AG04450 (cell line): ENCODE measurements at regions not wholly inside any gene's neighbourhood (a gene's known extent, or its start where the extent isn't known, plus 50 kb on each side); places are given as distances from the start of the nearest gene placed in this dataset.

ENCODE experiments used
- CTCF ChIA-PET: fragments of 300-600, 350-600 bp; formaldehyde crosslinking; extraction: SDS; loops from one replicate; lab custom pipeline; 2022; ENCODE audit warnings: antibody characterized with exemption, inconsistent platforms; lab: Charles Lee
- POLR2A ChIA-PET: fragments of 350-600 bp; formaldehyde crosslinking; extraction: SDS; loops from one replicate; lab custom pipeline; 2021; ENCODE audit warnings: antibody characterized with exemption, inconsistent platforms; lab: Yijun Ruan, JAX
- DNase-seq: peaks from one replicate; pipeline ENCODE4 v3.0.0-alpha.2; 2011; ENCODE audit warnings: low read depth, low spot score
- H3K27ac ChIP-seq: one replicate; pipeline ENCODE4 v1.5.1; 2012; ENCODE audit warnings: low read depth, low read length, control low read depth
- H3K27me3 ChIP-seq: one replicate; pipeline ENCODE4 v1.6.0; 2012; ENCODE audit warnings: low read length; ENCODE audit not compliant: control insufficient read depth, insufficient read depth
- H3K4me3 ChIP-seq: 2 replicates; pipeline ENCODE4 v1.5.1; 2011; ENCODE audit warnings: mild to moderate bottlenecking, low read depth, low read length, control low read depth
- H3K9me3 ChIP-seq: 2 replicates; pipeline ENCODE4 v1.5.1; 2012; ENCODE audit warnings: low read length; ENCODE audit not compliant: control insufficient read depth, insufficient read depth
- CTCF ChIP-seq: IDR thresholded peaks from 2 replicates; pipeline ENCODE4 v1.5.1; 2011; ENCODE audit warnings: low read depth, low read length, control low read depth, inconsistent platforms

DNA sequence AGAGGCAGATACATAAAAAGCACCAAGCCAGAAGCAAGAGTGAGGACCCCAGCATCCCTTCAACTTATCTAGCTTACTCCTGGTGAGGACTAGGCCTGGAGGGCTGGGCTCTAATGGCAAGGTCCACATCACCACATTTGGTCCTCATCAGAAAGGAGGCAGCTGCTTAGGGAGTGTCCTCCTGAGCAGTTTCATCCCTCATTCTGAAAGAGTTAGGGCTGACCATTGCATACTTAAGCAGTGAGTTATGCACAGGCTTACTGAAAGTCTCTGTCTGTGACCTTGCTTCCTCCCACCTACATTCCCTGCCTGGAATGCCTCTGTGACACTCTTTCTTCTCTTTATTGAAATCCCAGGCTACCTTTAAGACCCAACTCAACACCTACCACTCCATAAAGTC is 301.8 kb upstream of the ACVR2A start:
- Histone ChIP-seq H3K27ac (no peak overlapping the region), H3K27me3 (no peaks in the 10 kb centered on the region), H3K4me3 (no peak overlapping the region), H3K9me3 (no peaks in the 10 kb centered on the region)
- ChIA-PET POLR2A (no interaction called here), CTCF (no interaction called here)
- no peak for DNase-seq
- no peak for TF ChIP-seq CTCF

- no peak for TF ChIP-seq CTCF
- H3K4me3 ChIP-seq = no peak overlapping the region
- H3K9me3 ChIP-seq = no peaks in the 10 kb centered on the region
- no peak for DNase-seq
- ChIA-PET POLR2A (no interaction called here), CTCF (no interaction called here)
- H3K27me3 ChIP-seq = no peaks in the 10 kb centered on the region
- no peak overlapping the region for H3K27ac ChIP-seq
Measured at GRCh38 chr2:147542351-147542750, 302.5 kb upstream of the ACVR2A start.

GRCh38 chr2:147541314-147541713 is 303.5 kb upstream of the ACVR2A start:
- Histone ChIP-seq H3K27ac (no peak overlapping the region), H3K4me3 (no peak overlapping the region), H3K27me3 (no peaks in the 10 kb centered on the region), H3K9me3 (no peaks in the 10 kb centered on the region)
- POLR2A ChIA-PET = no interaction called here
- CTCF ChIA-PET = no interaction called here
- no peak for DNase-seq
- TF ChIP-seq CTCF = no peak

GRCh38 chr2:147538821-147539220 is 306.0 kb upstream of the ACVR2A start:
- no peak for DNase-seq
- CTCF ChIA-PET = no interaction called here
- POLR2A ChIA-PET = no interaction called here

DNA sequence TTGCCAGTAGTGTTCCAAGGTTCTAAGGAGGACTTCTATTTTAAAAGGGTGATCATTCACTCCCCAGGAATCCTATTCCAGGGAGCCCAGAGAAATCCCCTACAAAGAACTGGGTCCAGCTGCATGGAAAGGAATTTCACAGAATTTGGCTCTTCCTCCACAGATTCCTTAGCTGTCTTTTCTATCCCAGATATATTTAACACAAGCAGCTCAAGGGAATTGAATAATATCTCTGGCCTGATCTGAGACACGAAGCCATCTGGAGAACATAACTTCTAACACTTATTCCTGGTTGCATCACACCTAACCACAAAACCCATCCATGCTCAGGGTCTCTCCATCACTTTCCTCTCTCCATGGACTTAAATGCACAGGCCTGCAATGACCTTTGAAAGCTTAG is 306.7 kb upstream of the ACVR2A start:
- no peak for DNase-seq
- H3K27ac ChIP-seq = no peak overlapping the region
- no peaks in the 10 kb centered on the region for H3K27me3 ChIP-seq
- no peak overlapping the region for H3K4me3 ChIP-seq
- CTCF ChIA-PET = no interaction called here
- H3K9me3 ChIP-seq = no peaks in the 10 kb centered on the region
- POLR2A ChIA-PET = no interaction called here
- no peak for TF ChIP-seq CTCF

More at GRCh38 chr2:147538821-147539220, 306.0 kb upstream of the ACVR2A start:
- no peak for TF ChIP-seq CTCF
- Histone ChIP-seq H3K9me3 (no peaks in the 10 kb centered on the region), H3K27me3 (no peaks in the 10 kb centered on the region), H3K27ac (no peak overlapping the region), H3K4me3 (no peak overlapping the region)
